Activated CD4-positive, alpha-beta T cell treated with anti-CD3 and anti-CD28 coated beads, Interleukin-2, amount 50 U/mL, for 16 hours (primary cell): ENCODE measurements at regions not wholly inside any gene's neighbourhood (a gene's known extent, or its start where the extent isn't known, plus 50 kb on each side); places are given as distances from the start of the nearest gene placed in this dataset.

Experiments
- DNase-seq: peaks from one replicate; pipeline ENCODE4 v3.0.0-alpha.2; 2020

GRCh38 chr13:74210693-74211393, 76.6 kb upstream of the KLF12 start:
- DNase-seq = no peak

- DNase-seq = no peak
These were observed 72.7 kb upstream of the KLF12 start for GRCh38 chr13:74206855-74207254.

- DNase-seq = no peak
These were observed 71.9 kb upstream of the KLF12 start for GRCh38 chr13:74206061-74206561.

DNA sequence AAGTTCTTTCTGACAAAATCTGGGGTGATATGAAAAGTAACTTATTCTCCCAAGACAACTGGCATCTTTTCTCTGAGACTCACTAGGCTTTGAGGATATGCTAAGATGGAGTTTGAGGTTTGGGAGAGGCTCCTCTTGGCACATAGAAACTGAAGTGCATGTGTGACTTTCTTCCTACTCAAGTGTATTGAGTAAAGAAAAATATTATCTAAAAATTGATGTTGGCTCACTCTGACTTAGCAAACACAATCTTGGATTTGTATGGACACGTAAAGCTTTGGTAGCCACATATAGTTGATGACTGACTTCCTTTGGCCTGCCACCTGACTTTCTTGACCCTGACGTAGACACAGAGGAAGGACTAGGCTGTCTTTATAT, 71.1 kb upstream of the KLF12 start:
- no peak for DNase-seq

GRCh38 chr13:74204602-74205312, 70.6 kb upstream of the KLF12 start:
- DNase-seq = no peak

- DNase-seq = no peak
These were observed 69.4 kb upstream of the KLF12 start for GRCh38 chr13:74203576-74203975.

DNA sequence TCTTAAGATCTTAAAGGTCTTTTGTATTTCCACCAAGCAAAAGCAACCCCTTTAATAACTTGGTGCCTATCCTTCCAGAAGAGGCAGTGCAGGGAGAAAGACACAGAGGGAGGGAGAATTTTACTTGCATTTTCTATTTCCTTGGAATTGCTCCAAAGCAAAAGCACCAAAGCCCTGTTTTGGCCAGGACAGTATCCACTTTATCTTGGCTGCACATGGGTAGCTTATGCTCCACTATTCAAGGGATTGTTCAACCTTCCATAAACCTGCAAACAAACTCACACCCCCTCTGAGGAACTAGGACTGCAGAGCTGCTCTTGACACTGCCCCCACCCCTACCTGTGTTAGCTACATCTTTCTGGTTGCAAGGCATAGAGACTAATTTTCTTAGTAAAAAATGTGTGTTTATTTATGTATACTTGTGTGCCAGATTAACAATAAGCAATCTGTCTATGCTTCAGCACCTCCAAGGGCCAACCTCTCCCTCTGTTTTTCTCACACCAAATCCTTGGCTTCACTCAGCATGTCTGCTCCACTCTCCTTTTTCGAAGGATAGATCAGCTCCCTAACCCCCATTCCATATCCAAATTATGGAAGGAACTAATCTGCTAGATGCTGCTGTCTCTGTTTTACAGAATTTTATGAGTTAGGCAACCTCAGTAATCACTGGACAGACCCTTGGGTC, 68.1 kb upstream of the KLF12 start:
- DNase-seq = no peak

DNA sequence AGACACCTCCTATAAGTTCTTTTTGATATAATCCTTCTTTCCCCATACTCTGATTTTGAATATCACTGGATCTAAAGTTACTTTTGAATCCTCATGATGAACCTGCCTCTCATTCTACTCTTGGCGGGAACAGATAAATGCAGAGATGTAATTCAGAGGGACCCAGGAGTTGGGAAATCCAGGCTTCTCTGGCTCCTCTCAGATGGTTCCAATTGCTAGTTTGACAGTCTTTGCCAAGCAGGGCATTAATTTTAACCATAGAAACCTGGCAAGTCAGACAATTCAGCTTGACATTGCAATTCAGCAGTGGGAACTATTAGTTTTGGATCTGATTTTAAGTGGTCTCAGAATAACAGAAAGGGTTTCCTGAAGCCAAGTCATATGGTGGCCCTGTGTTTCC, 67.3 kb upstream of the KLF12 start:
- no peak for DNase-seq

DNA sequence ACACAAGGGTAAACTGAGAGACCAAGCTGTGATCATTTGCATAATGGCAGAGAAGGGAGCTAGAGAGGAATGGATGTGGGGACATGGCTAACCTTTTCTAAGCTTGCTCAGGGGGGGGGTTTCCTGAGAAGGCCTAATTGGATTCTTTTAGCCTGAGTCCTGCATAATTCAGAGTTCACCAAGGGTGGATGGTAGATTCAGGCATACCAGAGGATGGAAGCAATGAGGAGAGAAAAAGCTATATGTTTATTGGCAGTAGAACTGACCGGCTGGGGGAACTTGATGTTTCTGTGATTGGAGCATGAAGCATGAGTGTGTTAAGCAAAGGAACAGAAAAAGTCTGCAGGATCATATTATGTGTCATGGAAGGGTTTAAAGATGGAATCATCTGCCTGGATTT, 65.9 kb upstream of the KLF12 start:
- no peak for DNase-seq

GRCh38 chr13:74197677-74198429, 63.6 kb upstream of the KLF12 start:
- no peak for DNase-seq

DNA sequence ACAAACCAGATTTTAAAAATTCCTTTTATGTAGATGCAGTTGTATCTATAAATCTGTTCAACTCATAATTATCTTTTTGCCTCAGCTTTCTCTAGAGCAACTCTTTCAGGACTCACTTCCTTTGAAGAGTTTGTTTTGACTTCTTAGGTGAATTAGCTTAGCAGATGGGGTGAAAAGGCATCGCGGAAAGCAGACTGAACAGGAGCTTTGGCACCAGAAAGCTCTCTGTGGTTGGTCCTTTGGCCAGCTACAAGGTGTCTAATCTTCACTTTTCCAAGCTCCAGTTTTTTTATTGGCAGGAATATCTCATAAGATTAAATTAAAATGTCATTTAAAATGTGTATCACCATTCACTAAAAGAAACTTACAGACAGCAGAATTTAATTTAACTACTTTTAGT, 60.6 kb upstream of the KLF12 start:
- DNase-seq = no peak

- DNase-seq = no peak
These were observed 59.2 kb upstream of the KLF12 start for GRCh38 chr13:74193391-74193790.

DNA sequence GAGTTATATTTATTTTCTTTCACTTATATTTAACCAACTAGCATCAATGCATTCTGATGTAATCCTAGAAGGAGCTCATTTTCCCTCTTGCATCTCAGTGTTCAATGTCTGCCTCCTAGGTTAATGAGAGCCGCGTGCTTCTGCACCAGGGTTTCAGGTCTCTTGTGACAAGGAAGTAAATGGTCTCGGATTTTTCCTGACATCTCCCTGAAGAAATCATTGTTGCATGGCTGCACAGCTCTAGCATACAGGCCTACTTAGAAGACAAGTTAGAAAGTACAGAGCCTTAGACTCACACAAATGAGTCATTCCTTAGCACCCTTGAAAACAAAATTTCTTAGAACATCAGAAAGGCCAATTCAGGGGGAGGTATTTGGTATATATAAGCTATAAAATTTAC, 57.2 kb upstream of the KLF12 start:
- no peak for DNase-seq

- DNase-seq = no peak
These were observed 56.8 kb upstream of the KLF12 start for GRCh38 chr13:74190999-74191398.

- no peak for DNase-seq
These were observed 53.4 kb upstream of the KLF12 start for GRCh38 chr13:74187564-74187963.

DNA sequence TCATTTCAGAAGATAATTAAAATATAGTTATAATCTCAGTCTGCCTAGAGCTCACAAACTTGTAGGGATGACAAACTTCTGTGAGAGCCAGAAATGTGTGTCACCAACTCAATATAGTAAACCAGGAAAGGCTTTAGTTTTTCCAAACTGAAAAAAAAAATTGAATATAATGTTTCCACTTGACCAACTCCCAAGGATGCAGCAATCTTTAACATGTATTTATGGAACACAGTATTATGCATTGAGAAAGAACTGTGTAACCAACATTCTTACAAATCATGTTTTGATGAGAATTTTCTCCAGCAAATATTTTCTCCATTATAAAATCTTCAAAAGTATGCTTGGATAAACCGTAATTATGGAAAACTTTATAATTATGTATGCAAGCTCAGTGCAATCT, 50.1 kb upstream of the KLF12 start:
- DNase-seq = no peak
